K562 (cell line): ENCODE measurements at regions not wholly inside any gene's neighbourhood (a gene's known extent, or its start where the extent isn't known, plus 50 kb on each side); places are given as distances from the start of the nearest gene placed in this dataset.

Source experiments
- BCL6 ChIP-seq: fragments of 250-450 bp; sonication (Bioruptor Pico); IDR thresholded peaks from 2 replicates; pipeline ENCODE4 v1.4.0; 2020
- NCOA2 ChIP-seq, 2 experiments: fragments of 450-650 bp; IDR thresholded peaks; 2 replicates each; pipeline ENCODE4 v1.6.1; 2018; ENCODE audit warnings: mild to moderate bottlenecking in 2 of 2, moderate library complexity in 1 of 2; ENCODE audit not compliant: partially characterized antibody in 2 of 2
- RAD21 ChIP-seq, 2 experiments: fragments of 250-450 bp in 1 of 2; fragments of 450-650 bp in 1 of 2; sonication (Bioruptor Pico) in 1 of 2; formaldehyde crosslinking in 1 of 2; IDR thresholded peaks in 1 of 2; conservative IDR thresholded peaks in 1 of 2; 2 replicates each; pipeline versions ENCODE4 v1.4.0 to v1.8.0; 2020 to 2022; ENCODE audit warnings: mild to moderate bottlenecking in 2 of 2, moderate library complexity in 1 of 2
- STAT5B ChIP-seq: fragments of 250-450 bp; sonication (Bioruptor Pico); IDR thresholded peaks from 2 replicates; pipeline ENCODE4 v1.8.0; 2021; ENCODE audit warnings: mild to moderate bottlenecking, inconsistent platforms
- TOE1 ChIP-seq, 2 experiments: fragments of 450-650 bp in 1 of 2; sonication (generic) in 1 of 2; formaldehyde crosslinking in 1 of 2; IDR thresholded peaks; 2 replicates each; pipeline versions ENCODE4 v1.7.1 to v1.8.0; 2016 to 2022; ENCODE audit warnings: borderline replicate concordance in 2 of 2, mild to moderate bottlenecking in 2 of 2, antibody characterized with exemption in 1 of 2, inconsistent platforms in 1 of 2, low read depth in 1 of 2, missing genetic modification reagents in 1 of 2, moderate library complexity in 1 of 2
- USF2 ChIP-seq: sonication (generic); formaldehyde crosslinking; IDR thresholded peaks from 2 replicates; pipeline ENCODE4 v1.5.0; 2020; ENCODE audit warnings: missing genetic modification reagents
- TF ChIP-seq, protein P1 (sequence below): fragments of 450-650 bp; conservative IDR thresholded peaks from 2 replicates; pipeline ENCODE4 v1.6.1; 2016; ENCODE audit warnings: missing genetic modification characterization, low read depth, mild to moderate bottlenecking, control low read depth, missing compliant biosample characterization
- TF ChIP-seq, protein P2 (sequence below): fragments of 250-450 bp; sonication (Bioruptor Pico); IDR thresholded peaks from 2 replicates; pipeline ENCODE4 v1.5.0; 2021; ENCODE audit warnings: mild to moderate bottlenecking, borderline replicate concordance

- TF ChIP-seq STAT5B (CRISPR knock-in tag) (no peak), NCOA2 (IDR thresholded peaks at IDR 0.05; ENCODE audit: partially characterized antibody in 2 of 2) (no peak), BCL6 (CRISPR knock-in tag) (no peak), TOE1 (IDR thresholded peaks at IDR 0.05; ENCODE audit: borderline replicate concordance) (no peak), TOE1 (CRISPR knock-in tag; IDR thresholded peaks at IDR 0.05; ENCODE audit: borderline replicate concordance, low read depth) (no peak), RAD21 (CRISPR knock-in tag; conservative IDR thresholded peaks at IDR 0.05 in 1 of 2, IDR thresholded peaks at IDR 0.05 in 1 of 2) (no peak), USF2 (CRISPR knock-in tag) (no peak)
- TF ChIP-seq, protein P1, sequence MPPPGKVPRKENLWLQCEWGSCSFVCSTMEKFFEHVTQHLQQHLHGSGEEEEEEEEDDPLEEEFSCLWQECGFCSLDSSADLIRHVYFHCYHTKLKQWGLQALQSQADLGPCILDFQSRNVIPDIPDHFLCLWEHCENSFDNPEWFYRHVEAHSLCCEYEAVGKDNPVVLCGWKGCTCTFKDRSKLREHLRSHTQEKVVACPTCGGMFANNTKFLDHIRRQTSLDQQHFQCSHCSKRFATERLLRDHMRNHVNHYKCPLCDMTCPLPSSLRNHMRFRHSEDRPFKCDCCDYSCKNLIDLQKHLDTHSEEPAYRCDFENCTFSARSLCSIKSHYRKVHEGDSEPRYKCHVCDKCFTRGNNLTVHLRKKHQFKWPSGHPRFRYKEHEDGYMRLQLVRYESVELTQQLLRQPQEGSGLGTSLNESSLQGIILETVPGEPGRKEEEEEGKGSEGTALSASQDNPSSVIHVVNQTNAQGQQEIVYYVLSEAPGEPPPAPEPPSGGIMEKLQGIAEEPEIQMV (tag) = no peak
- TF ChIP-seq, protein P2, sequence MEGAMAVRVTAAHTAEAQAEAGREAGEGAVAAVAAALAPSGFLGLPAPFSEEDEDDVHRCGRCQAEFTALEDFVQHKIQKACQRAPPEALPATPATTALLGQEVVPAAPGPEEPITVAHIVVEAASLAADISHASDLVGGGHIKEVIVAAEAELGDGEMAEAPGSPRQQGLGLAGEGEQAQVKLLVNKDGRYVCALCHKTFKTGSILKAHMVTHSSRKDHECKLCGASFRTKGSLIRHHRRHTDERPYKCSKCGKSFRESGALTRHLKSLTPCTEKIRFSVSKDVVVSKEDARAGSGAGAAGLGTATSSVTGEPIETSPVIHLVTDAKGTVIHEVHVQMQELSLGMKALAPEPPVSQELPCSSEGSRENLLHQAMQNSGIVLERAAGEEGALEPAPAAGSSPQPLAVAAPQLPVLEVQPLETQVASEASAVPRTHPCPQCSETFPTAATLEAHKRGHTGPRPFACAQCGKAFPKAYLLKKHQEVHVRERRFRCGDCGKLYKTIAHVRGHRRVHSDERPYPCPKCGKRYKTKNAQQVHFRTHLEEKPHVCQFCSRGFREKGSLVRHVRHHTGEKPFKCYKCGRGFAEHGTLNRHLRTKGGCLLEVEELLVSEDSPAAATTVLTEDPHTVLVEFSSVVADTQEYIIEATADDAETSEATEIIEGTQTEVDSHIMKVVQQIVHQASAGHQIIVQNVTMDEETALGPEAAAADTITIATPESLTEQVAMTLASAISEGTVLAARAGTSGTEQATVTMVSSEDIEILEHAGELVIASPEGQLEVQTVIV (CRISPR knock-in tag) = no peak
These were observed 85.5 kb upstream of the DTNA start for GRCh38 chr18:34624551-34624950.
